ENCODE measurements at regions not wholly inside any gene's neighbourhood (a gene's known extent, or its start where the extent isn't known, plus 50 kb on each side); places are given as distances from the start of the nearest gene placed in this dataset.

DNA sequence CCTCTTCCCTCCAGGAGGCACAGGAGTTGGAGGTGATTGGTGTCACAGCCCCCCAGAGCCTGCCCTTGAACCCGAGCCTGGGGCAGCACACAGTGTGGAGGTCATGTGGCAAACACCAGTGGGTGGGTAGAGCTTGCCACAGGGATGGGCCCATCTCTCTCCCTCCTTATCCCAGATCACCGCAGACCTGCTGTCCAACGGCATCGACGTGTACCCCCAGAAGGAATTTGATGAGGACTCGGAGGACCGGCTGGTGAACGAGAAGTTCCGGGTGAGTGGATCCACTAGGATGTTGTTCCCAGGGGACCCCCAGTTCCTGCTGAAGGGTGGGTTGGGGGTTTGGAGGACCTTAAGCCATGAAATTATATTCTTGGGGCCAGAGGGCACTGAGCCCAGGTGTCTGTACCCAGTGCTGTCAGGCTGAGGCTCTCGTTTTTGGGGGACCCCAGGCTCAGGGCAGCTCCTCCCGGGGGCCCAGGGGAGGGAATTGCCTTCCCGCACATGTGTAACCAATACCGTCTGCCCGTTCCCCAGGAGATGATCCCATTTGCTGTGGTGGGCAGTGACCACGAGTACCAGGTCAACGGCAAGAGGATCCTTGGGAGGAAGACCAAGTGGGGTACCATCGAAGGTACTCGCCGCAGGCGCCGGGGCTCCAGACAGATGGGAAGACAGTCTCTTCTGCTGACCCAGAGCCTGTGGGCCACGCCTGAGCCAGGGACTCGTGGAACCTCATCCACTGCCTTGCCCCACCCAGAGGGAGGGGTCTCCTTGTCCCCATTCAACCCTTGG, 351.9 kb downstream of the SEC14L1 start:
- DNase-seq = peak; percentile 42

DNA sequence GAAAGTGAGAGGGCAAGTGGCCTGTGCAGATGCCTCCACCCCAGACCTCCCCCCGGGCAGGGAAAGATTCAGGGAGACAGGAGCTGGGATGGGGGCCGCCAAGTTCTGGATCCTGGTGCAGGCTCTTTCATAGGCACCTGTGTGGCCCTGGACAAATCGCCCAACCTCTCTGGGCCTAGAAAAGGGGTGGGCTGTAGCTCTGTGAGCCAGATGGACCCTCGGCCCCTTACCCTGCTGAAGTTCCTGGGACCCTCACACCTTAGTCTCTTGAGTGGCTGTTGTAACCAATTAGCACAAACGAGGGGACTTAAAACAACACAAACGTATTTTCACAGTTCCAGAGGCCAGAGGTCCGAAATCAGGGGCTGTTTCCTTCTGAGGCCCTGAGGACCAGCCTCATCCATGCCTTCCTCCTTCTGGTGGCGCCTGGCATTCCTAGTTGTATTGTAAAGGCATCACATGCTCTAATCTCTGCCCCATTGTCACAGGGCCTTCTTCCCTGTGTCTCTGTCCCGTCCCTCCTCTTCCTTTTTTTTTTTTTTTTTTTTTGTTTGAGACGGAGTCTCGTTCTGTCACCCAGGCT, 352.6 kb downstream of the SEC14L1 start:
- DNase-seq = peak; percentile 48

DNA sequence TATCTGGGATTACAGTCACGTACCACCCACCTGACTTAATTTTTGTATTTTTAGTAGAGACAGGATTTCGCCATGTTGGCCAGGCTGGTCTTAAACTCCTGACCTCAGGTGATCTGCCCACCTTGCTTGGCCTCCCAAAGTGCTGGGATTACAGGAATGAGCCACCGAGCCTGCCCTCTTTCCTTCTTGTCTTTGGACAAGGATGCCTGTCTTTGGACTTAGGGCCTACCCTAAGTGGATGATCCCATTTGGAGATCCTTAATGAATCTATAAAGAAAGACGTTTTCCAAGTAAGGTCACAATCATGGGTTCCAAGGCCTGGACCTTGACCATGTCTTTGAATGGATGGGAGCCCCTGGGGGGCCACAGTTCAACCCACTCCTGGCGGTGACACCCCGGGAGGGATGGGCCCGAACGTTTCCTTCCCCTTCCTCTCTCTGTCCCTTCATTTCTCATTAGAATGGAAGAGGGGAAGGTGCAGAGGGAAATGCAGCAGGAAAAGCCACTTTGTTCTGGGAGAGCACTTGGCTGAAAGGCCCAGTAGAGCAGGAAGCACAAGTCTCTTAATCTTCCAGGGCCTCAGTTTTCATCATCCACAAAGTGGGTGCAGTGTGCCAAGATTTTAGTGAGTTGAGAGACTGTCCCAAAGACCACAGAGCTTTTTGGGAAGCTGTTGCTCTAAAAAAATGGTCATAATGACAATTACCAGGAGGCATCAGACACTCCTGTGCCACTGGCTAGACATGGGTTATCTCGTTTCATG, 353.3 kb downstream of the SEC14L1 start:
- peak; percentile 41 for DNase-seq

- peak; percentile 90 for DNase-seq
These were observed 354.1 kb downstream of the SEC14L1 start for GRCh38 chr17:77494664-77495435.

DNA sequence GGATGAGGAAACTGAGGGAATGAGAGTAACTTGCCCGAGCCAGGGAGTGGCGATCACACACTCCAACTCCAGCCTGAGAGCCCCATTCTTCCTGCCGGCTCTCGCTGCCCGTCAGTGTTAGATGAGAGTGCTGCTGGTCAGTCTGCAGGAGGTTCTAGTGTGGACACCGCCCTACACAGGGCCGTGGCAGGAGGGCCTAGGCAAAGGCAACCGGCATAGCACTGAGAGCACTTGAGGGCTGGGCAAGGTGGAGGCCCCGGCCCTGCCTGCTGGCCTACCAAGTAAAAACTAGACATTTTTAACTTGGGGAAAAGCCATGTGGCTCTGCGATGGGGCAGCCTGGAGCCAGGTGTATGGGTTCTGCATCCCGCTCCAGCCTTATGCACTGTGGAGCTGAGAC, 354.8 kb downstream of the SEC14L1 start:
- DNase-seq = peak; percentile 25

DNA sequence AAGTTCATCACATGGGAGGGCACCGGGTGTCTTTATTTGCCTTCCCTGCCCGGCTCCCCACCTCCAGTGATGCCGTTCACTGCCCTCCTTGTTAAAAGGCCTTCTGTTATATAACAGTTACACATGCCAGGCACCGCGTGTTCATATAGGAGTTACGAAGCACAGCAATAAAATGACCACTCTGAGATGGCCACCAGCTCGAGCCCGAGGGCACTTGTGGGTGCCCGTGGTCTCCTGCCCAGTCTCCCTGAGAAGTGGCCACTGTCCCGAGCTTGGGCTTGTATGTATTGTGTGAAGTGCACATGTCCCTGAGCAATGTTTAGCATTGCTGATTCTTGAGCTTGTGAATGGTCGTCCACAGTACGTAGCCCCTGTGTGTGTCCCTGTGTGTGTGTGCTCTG, 355.6 kb downstream of the SEC14L1 start:
- no peak for DNase-seq

- DNase-seq = peak; percentile 40
These were observed 356.2 kb downstream of the SEC14L1 start for GRCh38 chr17:77496831-77497577.

DNA sequence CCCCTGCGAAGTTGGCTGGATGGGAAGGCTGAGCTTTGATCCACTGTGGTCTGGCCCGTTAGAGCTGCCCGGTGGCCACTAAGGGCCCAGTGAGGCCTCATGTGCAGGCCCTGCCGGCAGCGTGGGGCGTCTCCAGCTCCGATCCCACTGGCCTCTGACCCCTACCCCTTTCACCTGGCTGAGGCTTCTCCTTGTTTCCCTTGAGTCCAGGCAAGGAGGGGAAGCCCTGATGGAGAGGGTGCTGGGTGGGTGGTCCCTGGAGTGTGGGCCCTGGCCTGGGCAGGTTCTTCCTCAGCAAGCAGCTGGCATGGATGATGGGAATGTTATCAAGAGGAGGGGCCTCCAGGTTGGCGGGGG, 356.8 kb downstream of the SEC14L1 start:
- peak; percentile 42 for DNase-seq

DNA sequence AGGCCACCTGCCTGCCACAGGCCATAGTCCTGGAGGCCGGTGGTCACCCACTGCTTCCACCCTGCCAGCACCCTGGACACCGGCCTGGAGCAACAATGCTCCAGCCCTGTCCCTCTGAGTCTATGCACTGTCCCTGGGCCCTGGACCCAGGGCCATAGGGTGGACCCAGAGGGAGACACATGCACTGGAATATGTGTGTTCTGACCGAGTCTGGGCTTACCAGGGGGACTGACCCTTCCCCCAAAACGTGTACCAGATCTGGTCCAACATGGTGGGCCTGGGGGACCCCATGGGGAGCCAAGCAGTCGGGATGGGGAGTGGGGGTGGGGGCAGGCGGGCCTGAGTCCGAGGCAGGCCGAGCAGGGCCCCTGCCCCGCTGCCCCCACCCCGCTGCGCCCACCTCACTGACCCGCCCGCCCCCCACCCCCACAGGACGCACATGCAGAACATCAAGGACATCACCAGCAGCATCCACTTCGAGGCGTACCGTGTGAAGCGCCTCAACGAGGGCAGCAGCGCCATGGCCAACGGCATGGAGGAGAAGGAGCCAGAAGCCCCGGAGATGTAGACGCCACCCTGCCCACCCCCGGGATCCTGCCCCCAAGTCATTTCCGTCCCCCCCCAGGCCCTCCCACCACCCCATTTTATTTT, 357.4 kb downstream of the SEC14L1 start:
- no peak for DNase-seq

GRCh38 chr17:77498791-77499698, 358.3 kb downstream of the SEC14L1 start:
- no peak for DNase-seq

DNA sequence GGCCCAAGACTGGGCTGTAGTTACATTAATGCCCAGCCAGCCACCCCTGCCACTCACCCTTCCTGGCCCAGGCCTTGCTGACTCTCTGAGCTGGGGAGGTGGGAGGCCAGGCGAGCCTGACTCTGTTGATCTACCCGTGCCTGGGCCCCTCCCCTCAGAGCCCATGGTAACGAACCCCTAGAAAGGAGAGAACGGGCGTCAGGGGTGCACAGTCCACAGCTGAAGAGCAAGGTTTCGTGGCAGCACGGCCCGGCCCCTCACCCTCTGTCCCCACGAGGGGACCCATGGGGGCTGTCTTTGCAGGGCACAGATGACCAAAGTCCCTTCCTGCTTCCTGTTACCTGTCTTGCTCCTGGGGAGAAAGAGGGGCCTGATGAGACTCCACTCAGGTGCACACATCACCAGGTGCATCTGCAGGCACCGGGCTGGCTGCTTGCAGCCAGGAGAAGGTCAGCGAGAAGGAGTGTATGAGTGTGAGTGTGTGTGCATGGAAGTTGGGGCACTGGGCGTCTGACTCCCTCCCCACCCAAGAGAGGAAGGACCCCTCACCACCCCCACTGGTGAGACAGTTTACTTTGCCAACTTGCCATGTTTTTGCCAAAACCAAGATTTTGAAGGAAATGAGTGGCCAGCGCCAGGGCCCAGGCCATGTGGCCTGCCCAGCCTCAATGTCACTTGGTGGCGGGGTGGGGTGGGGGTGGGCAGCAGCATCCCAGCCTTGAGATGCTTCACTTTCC, 359.1 kb downstream of the SEC14L1 start:
- no peak for DNase-seq

DNA sequence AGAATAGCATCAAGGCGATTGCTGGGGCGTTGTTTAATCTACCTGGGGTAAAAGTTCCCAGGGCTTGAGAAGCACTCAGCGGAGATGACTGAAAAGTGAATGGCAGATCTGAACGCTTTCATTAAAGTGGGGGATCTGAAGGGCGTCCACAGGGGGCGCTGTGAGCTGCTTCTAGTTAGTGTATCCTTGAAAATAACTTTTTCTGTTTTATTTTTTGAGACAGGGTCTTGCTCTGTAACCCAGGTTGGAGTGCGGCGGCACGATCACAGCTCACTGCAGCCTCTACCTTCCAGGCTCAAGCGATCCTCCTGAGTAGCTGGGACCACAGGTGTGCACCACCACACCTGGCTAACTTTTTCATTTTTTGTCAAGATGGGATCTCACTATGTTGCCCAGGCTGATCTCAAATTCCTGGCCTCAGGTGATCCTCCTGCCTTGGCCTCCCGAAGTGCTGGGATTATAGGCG, 360.4 kb downstream of the SEC14L1 start:
- DNase-seq = no peak

DNA sequence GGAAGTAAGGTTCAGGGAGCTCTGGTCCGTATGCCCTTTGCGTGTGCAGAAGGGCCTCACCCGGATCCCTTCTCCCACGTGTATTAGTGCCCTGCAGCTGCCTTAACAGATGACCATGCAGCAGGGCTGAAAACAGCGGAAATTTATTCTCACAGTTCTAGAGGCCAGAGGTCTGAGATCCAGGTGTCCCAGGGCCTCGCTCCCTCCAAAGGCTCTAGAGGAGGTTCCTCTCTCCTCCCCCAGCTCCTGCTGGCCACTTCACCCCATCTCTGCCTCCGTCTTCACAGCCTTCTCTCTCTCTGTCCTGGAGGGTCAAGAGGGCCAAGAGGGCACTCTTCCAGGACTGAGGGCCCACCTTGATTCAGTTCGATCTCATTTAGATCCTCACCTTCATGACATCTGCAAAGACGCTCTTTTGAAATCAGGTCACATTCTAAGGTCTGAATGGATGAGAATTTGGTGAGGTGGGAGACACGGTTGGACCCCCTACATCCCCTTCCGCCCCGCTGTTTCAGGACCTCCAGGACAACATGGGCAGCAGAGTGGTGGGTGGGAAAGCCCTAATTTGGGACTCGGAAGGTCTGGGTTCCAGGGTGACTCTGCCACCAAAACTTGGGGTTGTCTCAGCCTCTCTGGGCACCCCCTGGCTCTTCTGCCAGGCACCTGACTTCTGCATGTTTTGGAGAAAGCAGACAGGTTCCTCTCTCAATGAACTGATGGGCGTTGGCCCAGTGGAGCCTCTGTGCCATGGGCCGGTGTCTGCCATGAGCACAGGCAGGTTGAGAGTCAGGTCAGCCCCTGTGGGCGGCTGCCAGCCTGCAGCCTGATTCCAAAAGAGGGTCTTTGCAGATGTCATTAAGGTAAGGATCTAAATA, 361.2 kb downstream of the SEC14L1 start:
- peak; percentile 37 for DNase-seq

DNA sequence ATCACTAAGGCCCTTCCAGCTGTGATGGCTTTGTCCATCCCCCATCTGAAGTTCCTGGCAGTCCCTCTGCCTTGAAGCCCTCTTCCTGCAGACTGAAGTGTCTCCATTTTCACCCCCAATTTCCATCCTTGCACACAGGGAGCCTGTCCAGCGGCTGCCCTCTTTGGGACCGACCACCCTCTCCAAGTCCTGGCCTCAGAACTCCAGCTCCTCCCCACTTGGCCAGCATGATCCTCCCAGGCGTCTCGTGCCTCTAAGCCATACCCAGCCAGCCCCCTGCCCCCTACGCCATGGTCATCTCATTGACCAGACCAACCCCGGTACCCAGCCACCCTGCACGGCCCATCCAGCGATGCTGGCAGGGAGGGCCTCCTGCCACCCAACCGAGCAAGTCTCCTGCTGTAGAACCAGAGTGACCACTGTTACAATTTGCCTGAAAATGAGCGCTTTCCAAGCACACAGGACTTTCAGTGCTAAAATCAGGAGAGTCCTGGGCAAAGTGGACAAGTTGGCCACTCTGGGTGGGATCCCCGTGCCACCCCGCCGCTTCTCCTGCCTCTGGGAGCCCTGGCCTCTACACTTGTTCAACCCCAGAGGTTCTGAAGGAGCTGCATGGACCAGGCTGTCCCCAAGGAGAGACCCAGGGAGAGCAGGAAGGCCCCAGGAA, 362.0 kb downstream of the SEC14L1 start:
- DNase-seq = peak; percentile 32

GRCh38 chr17:77503293-77503655, 362.5 kb downstream of the SEC14L1 start:
- DNase-seq = peak; percentile 10

DNA sequence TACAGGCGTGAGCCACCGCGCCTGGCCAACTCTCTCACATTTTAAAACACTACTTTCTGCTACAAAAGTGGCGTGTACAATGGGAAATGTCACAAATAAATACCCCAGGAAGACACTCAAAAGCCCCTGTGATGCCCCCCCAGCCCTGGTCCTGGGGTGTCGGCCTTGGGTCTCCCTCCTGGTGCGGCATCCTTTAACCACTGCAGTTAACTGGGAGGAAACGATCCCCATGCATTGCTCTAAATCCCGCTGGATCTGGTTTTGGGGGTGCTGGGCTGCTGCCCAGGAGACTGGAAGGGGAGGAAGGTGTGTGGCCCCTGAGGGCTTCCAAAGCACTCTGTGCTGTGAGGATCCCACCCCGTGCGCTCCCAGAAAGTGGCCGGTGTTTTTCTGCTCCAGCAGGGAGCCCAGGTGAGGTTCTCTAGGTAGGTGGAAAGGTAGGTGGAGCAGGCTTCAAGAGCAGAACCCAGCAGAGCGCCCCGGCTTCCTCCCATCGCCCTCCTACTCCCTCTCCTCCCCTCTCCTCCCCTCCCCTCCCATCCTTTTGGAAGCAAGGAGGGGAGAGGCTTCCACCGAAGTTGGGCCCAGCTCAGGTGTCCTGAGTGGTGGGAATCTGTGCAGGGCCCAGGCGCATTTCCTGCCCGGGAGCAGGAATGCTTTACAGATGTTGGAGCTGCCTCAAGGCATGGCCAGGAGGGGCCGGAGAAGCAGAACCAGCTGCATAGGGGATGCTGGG, 363.3 kb downstream of the SEC14L1 start:
- DNase-seq = no peak

GRCh38 chr17:77504652-77505155, 363.9 kb downstream of the SEC14L1 start:
- no peak for DNase-seq
